NCI-H146 (cell line): ENCODE measurements at regions not wholly inside any gene's neighbourhood (a gene's known extent, or its start where the extent isn't known, plus 50 kb on each side); places are given as distances from the start of the nearest gene placed in this dataset.
"Not testable (repeated sequence)": the region's sequence is repeated elsewhere in the genome, so short reads cannot be mapped to it uniquely, and the experiment has no call there.

Experiments used
- DNase-seq: peaks from one replicate; lab custom pipeline; 2025; lab: John Stamatoyannopoulos, UW

DNA sequence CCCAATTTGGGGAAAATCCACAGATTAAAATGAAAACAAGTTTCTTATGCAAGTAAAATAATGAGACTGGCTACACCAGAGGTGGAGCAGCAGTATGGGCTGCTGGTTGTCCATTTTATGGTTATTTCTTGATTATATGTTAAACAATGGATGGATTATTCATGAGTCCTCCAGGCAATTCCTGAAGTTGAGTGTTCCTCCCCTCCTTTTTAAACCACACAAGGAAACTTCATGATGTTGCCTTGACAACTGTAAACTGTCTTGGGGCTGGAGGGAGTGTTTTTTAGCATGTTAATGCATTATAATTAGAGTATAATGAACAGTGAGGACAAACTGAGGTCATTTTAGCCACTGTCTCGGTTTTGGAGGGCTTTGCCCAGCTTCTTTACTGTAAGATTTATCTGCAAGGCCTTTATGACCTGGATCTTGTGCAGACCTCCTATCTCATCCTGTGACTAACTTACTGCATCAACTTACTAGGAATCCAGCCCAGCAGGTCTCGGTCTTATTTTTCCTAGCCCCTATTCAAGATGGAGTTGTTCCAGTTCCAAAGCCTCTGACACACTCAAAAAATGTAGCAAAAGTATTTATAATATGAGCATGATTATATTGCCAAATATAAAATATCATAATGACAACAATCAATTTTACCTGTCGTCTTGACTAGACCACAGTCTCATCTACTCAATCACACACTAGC lies 534.0 kb downstream of the TMEM121 start:
- DNase-seq, result no peak

DNA sequence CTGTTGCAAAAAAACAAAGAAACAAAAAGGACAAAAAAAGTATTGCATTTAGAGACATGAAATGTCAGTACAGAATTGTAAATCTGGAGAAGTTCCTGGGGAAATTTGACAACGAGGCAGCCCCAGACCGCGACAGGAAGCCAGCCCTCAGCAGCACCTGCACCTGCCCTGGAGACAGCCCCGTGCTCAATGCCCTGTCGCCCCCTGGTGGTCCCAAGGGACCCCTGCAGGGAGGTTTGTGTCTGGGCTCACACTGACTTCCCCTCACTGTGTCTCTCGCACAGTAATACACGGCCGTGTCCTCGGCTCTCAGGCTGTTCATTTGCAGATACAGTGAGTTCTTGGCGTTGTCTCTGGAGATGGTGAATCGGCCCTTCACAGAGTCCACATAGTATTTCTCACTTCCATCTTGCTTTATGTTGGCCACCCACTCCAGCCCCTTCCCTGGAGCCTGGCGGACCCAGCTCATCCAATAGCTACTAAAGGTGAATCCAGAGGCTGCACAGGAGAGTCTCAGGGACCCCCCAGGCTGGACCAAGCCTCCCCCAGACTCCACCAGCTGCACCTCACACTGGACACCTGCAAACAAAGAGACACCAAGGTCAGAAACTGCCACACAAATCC lies 535.6 kb downstream of the TMEM121 start:
- DNase-seq, result peak; percentile 49

DNA sequence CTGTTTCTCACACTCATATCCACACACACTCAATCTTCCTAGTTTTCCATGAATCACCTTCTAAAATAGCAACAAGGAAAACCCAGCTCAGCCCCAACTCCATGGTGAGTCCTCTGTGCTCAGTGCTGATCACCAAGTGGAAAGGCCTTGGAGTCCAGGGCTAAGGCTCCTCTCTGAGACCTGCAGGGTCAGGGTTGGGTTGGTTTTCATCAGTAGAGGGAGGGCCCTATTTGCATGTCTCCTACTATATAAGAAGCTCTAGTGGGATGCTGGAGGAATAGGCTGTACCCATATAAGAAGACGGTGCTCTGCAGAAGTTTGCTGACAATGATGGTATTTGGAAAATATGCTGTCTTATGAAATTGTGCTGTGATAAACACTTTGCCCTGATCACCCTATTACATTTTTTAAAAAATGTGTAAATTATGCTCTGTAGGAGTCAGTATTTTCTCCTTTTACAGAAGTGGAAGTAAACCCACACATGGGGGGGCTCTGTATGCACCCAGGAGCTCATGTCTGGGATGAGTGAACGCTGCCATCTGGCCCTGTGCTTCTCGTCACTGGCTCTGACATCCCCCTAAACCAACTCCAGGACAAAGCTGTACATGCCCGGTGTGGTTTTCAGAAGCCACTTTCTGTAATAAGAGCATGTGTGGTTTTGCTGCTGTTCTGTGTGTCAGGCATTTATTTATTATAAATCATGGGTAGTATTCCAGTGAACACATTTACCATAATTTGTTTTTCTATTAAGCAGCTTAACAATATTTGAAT lies 536.3 kb downstream of the TMEM121 start:
- no peak for DNase-seq

DNA sequence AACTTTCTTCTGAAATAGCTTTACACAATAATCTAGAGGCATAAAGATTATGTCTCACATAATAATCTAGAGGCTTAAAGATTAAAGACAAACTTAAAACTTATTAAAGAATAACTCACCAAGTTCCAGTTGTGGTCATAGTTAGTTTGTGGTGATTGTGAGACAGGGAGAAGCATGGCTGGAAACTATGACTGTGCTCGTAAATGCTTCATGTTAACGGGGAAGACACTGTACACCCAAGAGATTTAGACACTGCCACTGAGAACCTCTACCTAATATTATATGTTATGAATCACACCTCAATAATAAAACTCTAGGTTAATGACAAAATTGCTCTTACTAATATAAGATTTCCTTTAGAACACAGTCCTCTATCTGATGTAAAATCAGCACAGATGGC lies 541.6 kb downstream of the TMEM121 start:
- no peak for DNase-seq

DNA sequence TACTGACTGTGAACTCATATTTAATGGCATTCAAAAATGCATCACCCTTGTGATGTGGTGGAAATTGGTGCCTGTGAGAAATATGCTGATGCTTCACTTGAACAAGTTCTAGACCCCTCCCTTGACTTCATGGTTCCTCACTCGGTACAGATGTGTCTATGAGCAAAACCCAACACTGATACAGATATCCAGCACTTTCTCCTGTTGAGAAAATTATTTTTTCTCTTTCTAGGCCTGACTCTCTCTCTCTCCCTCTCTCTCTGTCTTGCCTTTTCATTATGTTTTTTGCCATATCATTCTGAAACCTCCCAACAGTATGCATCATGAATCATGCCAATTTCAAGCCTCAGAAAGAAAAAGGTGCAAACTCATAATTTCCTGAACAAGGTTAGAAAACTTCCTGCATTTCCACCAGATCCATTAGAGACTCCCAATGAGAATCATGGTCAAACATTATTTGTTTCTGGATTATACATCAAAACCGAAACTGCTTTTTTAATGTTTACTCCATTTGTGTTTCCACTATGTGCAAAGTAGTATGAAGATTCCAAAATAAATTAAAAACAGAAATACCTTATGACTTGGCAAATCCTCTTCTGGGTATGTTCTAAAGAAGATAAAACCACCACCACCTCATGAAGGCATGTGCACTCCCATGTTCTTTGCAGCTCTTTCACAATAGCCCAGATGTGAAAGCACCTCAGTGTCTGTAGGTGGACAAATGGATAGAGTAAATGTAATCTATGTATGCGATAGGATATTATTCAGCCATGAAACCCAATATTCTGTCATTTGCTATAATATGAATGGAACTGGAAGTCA lies 543.6 kb downstream of the TMEM121 start:
- DNase-seq, result no peak

DNA sequence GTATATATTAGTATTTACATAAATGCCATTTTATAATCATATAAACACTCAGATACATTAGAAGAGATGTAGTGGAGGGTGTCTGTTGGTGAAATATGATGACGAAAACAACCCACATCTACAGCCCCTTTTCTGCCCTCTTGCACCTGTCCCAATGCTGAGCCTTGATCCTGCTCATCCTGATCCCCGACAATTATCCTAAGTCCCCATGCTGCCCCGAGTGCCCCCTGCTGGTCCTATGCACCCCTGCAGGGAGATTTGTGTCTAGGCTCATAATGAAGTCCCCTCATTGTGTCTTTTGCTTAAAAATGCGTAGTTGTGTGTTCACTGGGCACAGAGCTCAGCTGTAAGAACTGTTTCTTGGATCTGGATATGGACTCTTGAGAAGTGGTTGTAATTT lies 554.5 kb downstream of the TMEM121 start:
- DNase-seq, result no peak

DNA sequence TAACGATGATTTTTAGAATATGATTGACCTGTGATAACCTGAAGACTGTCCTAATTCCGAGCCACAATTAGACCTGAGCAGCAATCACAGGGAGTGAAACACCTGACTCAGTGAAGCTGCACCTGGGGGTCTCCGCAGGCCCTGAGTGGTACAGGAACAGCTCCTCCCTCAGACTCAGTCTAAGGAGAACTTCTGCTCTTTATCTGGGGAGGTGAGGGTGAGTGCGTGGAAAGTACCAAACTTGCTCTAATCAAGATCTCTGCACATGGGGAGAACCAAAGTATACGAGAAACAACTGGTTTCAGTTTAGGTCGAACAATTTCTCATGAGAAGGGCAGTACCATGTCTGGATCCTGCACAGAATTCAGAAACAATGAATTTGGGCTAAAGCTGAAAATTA lies 555.3 kb downstream of the TMEM121 start:
- not testable (repeated sequence) for DNase-seq

DNA sequence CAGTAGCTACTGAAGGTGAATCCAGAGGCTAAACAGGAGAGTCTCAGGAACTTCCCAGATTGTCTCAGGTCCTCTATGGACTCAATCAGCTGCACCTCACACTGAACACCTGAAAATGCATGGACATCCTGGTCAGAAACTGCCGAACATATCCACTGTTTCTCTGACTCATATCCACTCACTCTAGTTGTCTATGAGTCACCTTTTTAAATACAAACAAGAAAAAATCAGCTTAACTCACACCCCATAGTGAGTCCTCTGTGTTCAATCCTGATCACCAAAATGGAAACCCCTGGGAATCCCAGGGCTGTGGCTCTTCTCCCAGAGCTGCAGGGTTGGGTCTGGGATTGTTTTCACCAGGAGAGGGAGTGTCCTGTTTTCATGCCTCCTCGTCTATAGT lies 556.7 kb downstream of the TMEM121 start:
- DNase-seq, result no peak

DNA sequence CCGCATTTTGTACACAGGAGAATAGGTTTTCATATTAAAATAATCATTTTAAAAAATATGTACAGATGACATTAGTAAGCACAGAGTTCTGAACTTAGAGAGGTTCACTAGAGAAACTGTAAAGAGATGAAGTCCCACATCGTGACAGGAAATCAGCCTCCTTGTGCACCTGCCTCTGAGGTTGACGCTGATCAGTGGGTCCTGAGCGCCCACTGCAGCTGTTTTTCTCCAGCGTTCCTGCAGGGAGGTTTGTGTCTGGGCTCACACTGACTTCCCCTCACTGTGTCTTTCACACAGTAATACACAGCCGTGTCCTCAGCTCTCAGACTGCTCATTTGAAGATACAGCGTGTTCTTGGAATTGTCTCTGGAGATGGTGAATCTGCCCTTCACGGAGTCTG lies 561.5 kb downstream of the TMEM121 start:
- no peak for DNase-seq

DNA sequence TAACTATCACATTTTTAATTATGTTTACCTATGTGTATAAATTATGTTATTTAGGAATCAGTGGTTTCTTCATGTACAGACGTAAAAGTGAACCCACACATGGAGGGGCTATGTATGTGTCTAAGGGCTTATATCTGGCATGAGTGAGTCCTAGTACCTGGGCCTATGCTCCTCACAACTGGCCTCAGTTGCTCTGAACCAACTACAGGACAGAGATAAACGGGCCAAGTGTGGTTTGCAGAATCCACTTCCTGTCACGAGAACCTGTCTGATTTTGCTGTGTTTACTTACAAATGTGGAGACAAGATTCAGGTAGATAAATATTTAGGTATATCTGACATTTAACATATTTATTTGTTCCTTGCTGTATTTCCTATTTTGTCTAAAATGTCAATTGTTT lies 562.5 kb downstream of the TMEM121 start:
- not testable (repeated sequence) for DNase-seq

DNA sequence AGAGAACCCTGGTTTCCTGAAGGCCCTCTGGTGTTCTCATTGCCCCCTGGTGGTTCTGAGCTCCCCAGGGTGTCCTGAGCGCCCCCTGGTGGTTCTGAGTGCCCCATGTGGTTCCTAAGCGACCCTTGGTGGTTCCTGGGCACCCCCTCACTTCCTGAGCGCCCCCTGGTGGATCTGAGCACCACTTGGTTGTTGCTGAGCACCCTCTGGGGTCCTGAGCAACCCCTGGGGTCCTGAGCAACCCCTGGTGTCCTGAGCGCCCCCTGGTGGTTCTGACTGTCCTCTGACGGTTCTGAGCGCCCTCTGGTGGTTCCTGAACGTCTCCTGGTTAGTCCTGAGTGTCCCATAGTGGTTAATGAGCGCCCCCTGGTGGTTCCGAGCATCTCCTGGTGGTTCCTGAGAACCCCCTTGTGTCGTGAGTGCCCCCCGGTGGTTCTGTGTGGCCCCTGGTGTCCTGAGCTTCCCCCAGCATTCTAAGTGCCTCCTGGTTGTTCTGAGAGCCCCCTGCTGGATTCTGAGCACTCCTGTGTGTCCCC lies 568.3 kb downstream of the TMEM121 start:
- no peak for DNase-seq

DNA sequence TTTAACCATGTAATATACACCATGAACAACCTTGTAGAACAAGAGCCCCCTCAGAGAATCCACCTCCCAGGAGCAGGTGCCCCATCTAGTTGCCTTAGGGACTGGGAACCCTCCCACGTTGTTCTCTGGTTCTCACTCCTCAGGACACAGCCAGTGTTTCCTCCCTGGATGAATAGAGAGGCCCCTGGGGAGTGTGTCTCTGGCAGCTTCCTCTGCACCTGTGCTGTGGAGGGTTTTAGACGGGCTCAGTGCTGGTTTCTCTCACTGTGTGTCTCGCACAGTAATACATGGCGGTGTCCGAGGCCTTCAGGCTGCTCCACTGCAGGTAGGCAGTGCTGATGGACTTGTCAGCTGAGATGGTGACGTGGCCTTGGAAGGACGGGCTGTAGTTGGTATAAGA lies 581.3 kb downstream of the TMEM121 start:
- no peak for DNase-seq

DNA sequence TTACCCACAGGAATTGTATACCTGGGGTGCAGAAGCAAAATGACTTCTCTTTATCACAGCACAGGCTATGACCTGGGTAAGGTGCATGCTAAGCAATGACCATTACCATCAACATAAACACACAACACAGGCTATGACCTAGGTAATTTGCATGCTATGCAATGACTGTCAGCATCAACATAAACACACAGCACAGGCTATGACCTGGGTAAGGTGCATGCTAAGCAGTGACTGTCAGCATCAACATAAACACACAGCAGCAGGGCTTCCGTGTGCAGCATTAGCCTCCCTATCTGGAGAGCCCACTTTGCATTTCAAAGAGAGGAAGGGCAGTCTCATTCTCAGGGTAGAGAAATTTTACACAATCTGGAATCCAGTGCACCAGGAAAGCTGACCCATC lies 583.0 kb downstream of the TMEM121 start:
- DNase-seq, result no peak

DNA sequence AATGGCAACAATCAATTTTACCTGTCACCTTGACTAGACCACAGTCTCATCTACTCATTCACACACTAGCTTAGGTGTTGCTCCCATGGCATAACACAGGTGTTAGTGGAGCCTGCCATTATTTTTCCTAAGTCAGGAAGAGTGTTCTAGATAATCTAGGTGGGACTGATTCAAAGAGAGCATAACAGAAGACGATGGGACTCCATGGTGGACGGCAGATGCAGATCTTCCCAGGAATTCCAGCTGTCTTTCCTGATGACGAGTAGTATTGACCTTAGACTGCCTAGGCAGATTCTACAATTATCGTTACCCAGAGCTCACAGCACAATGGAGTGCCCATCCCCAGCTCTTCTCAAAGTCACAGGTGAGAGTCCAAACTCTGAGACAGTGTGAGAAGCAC lies 589.0 kb downstream of the TMEM121 start:
- no peak for DNase-seq

DNA sequence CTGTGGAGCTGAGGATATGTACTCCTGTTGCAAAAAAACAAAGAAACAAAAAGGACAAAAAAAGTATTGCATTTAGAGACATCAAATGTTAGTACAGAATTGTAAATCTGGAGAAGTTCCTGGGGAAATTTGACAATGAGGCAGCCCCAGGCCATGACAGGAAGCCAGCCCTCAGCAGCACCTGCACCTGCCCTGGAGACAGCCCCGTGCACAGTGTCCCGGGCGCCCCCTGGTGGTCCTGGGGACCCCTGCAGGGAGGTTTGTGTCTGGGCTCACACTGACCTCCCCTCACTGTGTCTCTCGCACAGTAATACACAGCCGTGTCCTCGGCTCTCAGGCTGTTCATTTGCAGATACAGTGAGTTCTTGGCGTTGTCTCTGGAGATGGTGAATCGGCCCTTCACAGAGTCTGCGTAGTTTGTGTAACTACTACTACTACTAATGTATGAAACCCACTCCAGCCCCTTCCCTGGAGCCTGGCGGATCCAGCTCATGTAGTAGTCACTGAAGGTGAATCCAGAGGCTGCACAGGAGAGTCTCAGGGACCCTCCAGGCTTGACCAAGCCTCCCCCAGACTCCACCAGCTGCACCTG lies 590.1 kb downstream of the TMEM121 start:
- DNase-seq, result not testable (repeated sequence)

DNA sequence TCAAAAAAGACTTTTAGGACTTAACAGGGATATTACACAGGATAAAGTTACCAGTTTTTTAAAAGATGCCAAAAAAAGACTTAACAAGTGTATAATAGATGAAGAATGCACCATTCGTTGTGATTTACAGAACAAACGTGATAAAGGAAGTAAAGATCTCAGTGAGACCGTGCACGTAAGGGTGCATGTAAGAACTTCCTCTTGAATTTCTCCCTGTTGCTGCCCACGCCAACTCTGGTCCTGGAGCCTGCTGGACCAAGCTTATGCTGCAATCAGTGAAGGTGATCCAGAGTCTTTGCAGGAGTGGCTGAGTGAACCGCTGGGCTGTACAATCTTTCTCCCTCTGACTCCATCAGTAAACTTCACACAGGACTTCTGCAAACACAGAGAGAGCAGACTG lies 593.7 kb downstream of the TMEM121 start:
- no peak for DNase-seq

DNA sequence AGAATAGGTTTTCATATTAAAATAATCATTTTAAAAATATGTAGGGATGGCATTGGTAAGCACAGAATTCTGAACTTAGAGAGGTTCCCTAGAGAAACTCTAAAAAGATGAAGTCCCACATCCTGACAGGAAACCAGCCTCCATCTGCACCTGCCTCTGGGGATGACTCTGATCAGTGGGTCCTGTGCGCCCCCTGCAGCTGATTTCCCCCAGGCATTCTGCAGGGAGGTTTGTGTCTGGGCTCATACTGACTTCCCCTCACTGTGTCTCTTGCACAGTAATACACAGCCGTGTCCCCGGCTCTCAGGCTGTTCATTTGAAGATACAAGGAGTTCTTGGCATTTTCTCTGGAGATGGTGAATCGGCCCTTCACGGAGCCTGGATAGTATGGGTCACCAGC lies 602.9 kb downstream of the TMEM121 start:
- no peak for DNase-seq

DNA sequence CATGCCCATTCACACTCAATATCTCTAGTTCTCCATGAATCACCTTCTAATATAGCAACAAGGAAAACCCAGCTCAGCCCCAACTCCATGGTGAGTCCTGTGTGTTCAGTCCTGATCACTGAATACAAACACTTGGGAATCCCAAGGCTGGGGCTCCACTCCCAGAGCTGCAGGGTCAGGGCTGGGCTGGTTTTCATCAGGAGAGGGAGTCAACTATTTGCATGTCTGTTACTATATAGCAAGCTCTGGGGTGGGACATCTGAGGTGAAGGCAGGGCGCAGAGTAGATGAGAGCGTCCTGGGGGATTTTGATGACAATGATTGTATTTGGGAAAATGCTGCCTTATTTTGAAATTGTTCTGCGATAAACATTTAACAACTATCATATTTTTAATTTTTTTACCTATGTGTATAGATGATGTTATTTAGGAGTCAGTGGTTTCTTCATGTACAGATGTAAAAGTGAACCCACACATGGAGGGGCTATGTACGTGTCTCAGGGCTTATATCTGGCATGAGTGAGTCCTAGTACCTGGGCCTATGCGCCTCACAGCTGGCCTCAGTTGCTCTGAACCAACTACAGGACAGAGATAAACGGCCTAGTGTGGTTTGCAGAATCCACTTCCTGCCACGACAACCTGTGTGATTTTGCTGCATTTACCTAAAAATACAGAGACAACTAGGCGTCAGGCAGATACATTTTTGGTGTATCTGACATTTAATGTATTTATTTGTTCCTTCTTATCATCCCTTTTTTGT lies 603.7 kb downstream of the TMEM121 start:
- DNase-seq, result not testable (repeated sequence)

DNA sequence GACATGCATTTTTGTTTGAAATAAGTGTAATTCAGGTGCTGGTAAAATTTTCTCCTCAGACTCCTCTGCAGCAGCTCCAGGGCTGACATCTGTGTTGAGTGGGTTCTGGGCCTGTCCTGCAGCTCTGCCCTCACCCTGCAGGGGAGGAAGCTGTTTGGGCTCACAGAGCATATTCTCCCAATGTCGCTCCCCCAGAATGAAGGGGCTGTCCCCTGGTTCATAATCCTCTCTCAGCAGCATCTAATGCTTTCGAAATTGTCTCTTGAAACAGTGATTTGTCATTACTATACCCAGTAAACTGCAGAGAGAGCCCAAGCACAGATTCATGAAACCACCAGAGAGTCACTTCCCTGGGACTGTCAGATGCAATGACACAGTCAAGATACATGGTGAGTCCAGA lies 606.7 kb downstream of the TMEM121 start:
- not testable (repeated sequence) for DNase-seq

DNA sequence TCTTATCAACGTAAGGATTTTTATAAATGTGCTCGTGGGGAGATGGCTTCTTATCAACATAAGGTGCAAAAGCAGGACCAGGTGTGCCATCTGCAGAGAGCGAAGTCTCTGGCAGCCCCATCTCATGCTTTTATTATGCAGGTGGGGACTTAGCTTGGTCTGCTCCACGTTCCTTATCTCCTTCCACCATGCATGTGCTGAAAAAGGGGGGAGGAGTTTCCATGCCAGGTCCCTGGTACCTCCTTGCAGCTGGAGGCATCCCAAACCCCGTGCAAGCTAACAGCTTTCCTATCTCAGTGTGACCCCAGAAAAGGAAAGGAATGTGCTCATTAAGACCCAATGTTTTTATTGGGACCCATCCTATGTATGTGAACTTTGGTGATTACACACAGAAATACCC lies 608.5 kb downstream of the TMEM121 start:
- DNase-seq, result no peak
